ENCODE measurements at regions not wholly inside any gene's neighbourhood (a gene's known extent, or its start where the extent isn't known, plus 50 kb on each side); places are given as distances from the start of the nearest gene placed in this dataset.

GRCh38 chr2:204335451-204336058 lies 209.7 kb upstream of the PARD3B start:
- no peak for DNase-seq

GRCh38 chr2:204336153-204336744 lies 209.0 kb upstream of the PARD3B start:
- no peak for DNase-seq

GRCh38 chr2:204337638-204338037 lies 207.6 kb upstream of the PARD3B start:
- DNase-seq = no peak

GRCh38 chr2:204339212-204339715 lies 206.0 kb upstream of the PARD3B start:
- DNase-seq = no peak

GRCh38 chr2:204340511-204340910 lies 204.8 kb upstream of the PARD3B start:
- DNase-seq = no peak

GRCh38 chr2:204341887-204342276 lies 203.4 kb upstream of the PARD3B start:
- no peak for DNase-seq

- no peak for DNase-seq
Observed at GRCh38 chr2:204343685-204344084, 201.6 kb upstream of the PARD3B start.

GRCh38 chr2:204344119-204344518 lies 201.2 kb upstream of the PARD3B start:
- DNase-seq = no peak

- no peak for DNase-seq
Observed at GRCh38 chr2:204346906-204347305, 198.4 kb upstream of the PARD3B start.

GRCh38 chr2:204353823-204354222 lies 191.5 kb upstream of the PARD3B start:
- no peak for DNase-seq

GRCh38 chr2:204354442-204354856 lies 190.8 kb upstream of the PARD3B start:
- DNase-seq = no peak

- no peak for DNase-seq
Observed at GRCh38 chr2:204355688-204356087, 189.6 kb upstream of the PARD3B start.

- no peak for DNase-seq
Observed at GRCh38 chr2:204356151-204356641, 189.1 kb upstream of the PARD3B start.

- DNase-seq = no peak
Observed at GRCh38 chr2:204357286-204357685, 188.0 kb upstream of the PARD3B start.

GRCh38 chr2:204359076-204359475 lies 186.2 kb upstream of the PARD3B start:
- no peak for DNase-seq

- DNase-seq = no peak
Observed at GRCh38 chr2:204360218-204361007, 184.9 kb upstream of the PARD3B start.

- DNase-seq = no peak
Observed at GRCh38 chr2:204361738-204362137, 183.5 kb upstream of the PARD3B start.

- DNase-seq = no peak
Observed at GRCh38 chr2:204362581-204362980, 182.7 kb upstream of the PARD3B start.

GRCh38 chr2:204363513-204363912 lies 181.8 kb upstream of the PARD3B start:
- DNase-seq = no peak

- no peak for DNase-seq
Observed at GRCh38 chr2:204364860-204365535, 180.3 kb upstream of the PARD3B start.

GRCh38 chr2:204365811-204366210 lies 179.5 kb upstream of the PARD3B start:
- no peak for DNase-seq

GRCh38 chr2:204367466-204367865 lies 177.8 kb upstream of the PARD3B start:
- DNase-seq = no peak

GRCh38 chr2:204370172-204370718 lies 175.0 kb upstream of the PARD3B start:
- no peak for DNase-seq

Measured in NCI-H2107 (cell line).